Activated naive CD4-positive, alpha-beta T cell treated with anti-CD3 and anti-CD28 coated beads, Interleukin-2, amount 10 ng/mL, durations not matched to agents 7 days and 5 days (primary cell): ENCODE measurements at regions not wholly inside any gene's neighbourhood (a gene's known extent, or its start where the extent isn't known, plus 50 kb on each side); places are given as distances from the start of the nearest gene placed in this dataset.
A peak's percentile ranks its signal among the peaks of the same experiment; 100 is the strongest.

Source experiments
- CTCF ChIA-PET: fragments of 350-600 bp; sonication (Branson Sonifier 250); formaldehyde crosslinking; loops from one replicate; lab custom pipeline; 2021; ENCODE audit warnings: antibody characterized with exemption; lab: Charles Lee
- DNase-seq: peaks from one replicate; pipeline ENCODE4 v3.0.0-alpha.2; 2020
- H3K27ac Mint-ChIP-seq: one replicate; pipeline ENCODE4 v1.8.0; 2021; ENCODE audit warnings: mild to moderate bottlenecking, moderate library complexity, mixed read lengths
- H3K27me3 Mint-ChIP-seq: one replicate; pipeline ENCODE4 v1.8.0; 2021; ENCODE audit warnings: mild to moderate bottlenecking, mixed read lengths
- H3K36me3 Mint-ChIP-seq: one replicate; pipeline ENCODE4 v1.8.0; 2021; ENCODE audit warnings: mixed read lengths
- H3K4me1 Mint-ChIP-seq: one replicate; pipeline ENCODE4 v1.8.0; 2021; ENCODE audit warnings: mixed read lengths
- H3K4me3 Mint-ChIP-seq: one replicate; pipeline ENCODE4 v1.8.0; 2021; ENCODE audit warnings: mild to moderate bottlenecking, moderate library complexity, mixed read lengths
- H3K9me3 Mint-ChIP-seq: one replicate; pipeline ENCODE4 v1.8.0; 2021; ENCODE audit warnings: mixed read lengths

DNA sequence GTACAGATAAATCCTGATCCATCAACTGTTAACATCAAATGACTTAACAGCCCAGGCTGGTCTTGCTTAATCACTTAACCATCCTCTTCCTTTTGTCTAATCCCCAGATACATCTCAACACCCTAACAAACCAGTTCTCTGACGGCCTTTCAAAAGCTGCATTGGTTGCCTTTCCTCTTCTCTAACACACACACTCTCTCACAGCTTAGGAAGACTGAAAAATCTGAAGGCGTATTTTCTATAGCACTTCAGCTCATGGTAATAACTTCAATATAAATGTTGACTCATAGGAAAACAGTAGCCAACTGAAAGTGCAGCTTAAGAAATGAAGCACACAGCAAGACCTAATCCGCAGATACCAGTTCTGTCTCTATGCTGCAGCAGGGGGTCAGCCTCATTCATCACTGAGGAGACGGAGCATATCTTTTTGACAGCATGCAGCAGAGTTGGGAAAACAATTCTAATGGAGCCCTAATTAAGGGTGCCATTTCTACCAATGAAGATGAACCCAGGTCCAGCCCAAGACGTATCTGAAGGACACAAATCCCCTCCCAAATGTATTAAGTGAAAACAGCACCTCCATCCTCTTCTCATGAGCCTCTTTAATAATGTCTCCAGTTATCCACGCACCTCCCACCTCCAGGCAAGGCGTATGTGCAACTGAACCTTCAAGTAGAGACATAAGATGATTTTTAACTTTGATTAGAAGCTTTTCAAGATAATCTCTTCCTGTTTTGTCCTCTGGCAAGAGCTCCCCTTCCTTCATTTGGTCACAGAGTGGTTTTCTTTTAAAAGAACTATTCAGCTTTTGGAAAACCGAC, 211.7 kb upstream of the NFE2L3 start:
- peaks cover 18% of the 10 kb centered on the region for H3K4me1 Mint-ChIP-seq
- CTCF ChIA-PET, result interaction anchor here (1.4 to 1.7 kb wide), 2 partner anchors 43 to 46 kb away, joined by 3 to 4 read pairs; no protein-coding TSS in a partner anchor
- peak overlapping the region; percentile 16 for H3K4me3 Mint-ChIP-seq
- DNase-seq, result no peak
- H3K27ac Mint-ChIP-seq, result peak overlapping the region; percentile 78
- H3K36me3 Mint-ChIP-seq, result no peaks in the 10 kb centered on the region
- H3K9me3 Mint-ChIP-seq, result no peaks in the 10 kb centered on the region
- H3K27me3 Mint-ChIP-seq, result peaks cover 2% of the 10 kb centered on the region

DNA sequence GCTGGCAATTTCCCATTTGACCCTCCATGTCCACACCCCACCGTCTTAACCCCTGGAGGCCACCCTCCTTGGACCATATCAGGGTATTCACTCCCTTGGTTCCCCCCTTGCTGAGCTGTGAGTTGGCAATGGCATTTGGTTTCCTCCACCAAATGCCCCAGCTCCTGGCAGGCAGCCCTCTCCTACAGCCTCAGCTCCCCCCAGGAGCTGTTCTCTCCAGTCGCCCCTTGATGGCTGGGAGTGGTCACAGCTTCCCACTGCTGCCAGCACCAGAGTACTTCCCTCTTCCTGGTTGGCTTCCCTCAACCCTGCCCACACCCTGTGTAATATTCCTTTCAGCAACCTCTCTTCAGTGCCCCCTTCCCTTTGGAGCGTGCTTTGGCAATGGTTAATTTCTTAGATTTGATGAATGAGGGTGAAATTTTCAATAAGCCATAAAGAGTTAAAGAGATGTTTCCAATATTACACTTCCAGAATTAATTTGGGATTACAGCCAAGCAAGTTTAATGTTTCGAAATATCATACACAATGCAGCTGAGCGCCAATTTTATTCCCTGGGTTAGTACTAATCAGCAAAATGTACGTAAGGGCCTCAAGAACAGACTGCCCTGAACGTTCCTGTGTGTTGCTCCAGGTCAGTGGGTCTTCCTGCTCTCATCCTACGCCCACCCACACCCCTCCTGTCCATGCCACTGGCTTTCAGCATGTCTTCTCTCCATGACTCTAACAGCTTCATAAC, 207.1 kb upstream of the NFE2L3 start:
- Mint-ChIP-seq H3K27me3 (peaks cover 8% of the 10 kb centered on the region), H3K27ac (no peak overlapping the region), H3K4me1 (peaks cover 29% of the 10 kb centered on the region)

DNA sequence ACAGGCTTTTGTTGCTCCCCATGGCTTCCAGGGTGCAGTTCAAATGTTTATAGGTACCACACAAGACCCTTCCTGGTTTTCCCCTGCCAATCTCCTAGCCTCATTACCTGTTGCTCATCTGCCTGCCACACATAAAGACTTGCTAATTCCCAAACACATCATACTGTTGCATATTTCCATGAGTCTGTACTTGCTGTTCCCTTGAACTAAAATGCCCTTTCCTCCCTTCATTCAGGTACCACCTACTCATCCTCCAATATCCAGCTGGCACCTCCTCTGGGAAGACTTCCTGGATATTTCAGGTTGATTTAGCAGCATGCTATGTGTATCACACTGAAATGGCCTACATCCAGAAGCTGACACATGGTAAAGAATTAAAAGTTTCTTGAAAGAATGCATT, 206.4 kb upstream of the NFE2L3 start:
- Mint-ChIP-seq H3K4me1 (peaks cover 27% of the 10 kb centered on the region), H3K4me3 (no peak overlapping the region), H3K36me3 (peaks cover 5% of the 10 kb centered on the region), H3K9me3 (peaks cover 4% of the 10 kb centered on the region), H3K27ac (no peak overlapping the region), H3K27me3 (peaks cover 10% of the 10 kb centered on the region)
- CTCF ChIA-PET, result no interaction called here
- DNase-seq, result no peak

More for the DNA sequence above, 207.1 kb upstream of the NFE2L3 start:
- Mint-ChIP-seq H3K4me3 (no peak overlapping the region), H3K9me3 (peaks cover 4% of the 10 kb centered on the region), H3K36me3 (peaks cover 5% of the 10 kb centered on the region)
- DNase-seq, result no peak
- CTCF ChIA-PET, result no interaction called here

DNA sequence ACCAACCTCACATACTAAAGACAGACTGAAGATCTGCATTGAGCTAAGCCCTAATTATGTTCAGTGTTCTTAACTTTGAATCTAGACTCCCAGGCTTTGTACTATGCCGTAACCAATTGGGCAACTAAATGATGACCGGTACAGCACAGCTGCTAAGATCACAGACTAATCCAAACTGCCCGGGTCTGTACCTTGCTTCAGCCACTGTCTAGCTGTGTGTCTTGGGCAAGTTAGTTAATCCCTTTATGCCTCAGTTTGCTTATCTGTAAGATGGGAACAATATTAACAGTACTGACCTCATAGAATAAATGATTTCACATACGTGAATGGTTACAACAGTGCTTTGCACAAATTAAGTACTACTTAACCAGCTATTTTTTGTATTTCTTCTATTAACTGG, 205.8 kb upstream of the NFE2L3 start:
- Mint-ChIP-seq H3K27ac (no peak overlapping the region), H3K4me1 (peaks cover 24% of the 10 kb centered on the region), H3K4me3 (no peak overlapping the region), H3K9me3 (peaks cover 4% of the 10 kb centered on the region), H3K27me3 (peaks cover 14% of the 10 kb centered on the region), H3K36me3 (peaks cover 5% of the 10 kb centered on the region)
- DNase-seq, result no peak
- CTCF ChIA-PET, result no interaction called here

DNA sequence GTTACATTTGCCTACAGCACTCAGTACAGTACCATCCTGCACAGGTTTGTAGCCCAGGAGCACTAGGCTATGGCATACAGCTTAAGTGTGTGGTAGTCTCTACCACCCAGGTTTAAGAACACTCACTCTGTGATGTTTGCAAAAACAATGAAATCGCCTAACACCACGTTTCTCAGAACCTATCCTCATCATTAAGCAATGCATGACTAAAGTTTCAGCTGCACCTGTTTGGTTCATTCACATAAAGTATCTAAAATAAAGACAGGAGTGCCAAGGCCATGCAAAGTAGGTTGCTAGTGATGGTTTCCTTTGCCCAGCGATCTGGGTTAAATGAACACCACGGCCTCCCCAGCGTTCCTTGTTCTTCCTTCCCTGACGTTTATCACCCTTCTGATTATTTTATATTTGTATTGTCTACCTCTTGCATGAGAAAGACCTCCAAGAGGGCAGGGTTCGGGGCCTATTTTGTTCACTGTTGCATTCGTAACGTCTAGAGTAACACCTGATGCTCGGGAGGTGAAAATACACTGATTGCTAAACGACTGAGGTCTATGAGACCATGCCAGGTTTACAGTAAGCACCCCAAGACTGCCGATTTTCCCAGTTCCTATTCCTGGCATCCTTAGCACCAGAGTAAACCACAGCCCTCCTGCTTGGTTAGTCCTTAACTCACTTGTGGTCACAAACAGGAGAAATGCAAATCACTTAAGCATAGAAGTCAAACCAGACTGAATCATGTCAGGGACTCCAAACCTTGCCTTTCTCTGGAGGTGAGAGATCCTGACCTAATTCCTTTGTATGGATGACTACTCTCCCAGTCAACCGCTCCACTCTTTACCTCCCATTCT, 204.1 kb upstream of the NFE2L3 start:
- no peak overlapping the region for H3K4me3 Mint-ChIP-seq
- no peak overlapping the region for H3K27ac Mint-ChIP-seq

DNA sequence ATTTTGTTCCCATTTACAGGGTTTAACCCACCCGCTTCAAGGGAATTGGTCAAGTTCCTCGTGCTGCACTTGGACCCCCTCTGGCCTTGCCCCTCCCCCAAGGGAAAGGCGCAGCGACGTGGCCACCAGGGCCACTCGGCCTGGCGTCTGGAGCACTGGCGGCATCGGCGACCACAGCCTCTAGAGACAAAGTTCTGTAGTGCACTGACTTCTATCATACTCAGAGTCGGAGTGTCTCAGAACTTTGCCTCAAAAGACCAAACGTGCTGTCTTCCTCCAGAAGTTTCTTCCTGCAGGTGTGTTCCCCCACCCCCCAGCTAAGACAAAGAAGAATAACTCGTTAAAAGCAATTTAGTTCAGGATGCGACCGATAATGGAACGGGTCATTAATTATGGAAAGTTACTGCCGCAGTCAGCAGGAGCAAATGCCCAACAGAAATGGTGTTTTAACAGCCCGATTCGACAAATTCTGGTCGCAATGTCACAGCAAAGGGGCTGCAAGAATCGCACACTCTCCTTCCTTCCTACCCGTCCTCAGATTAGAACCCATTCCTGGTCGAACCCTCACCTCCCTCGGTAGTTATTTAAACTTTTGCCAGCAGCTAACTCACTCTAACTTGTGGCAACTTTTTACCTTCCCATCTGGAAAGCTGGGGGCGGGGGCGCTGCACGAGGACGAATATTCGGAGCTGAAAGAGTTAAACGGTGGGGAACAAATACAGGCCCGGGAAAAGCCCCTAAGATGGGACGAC, 202.1 kb upstream of the NFE2L3 start:
- peak overlapping the region; percentile 82 for H3K4me3 Mint-ChIP-seq
- H3K36me3 Mint-ChIP-seq, result peaks cover 5% of the 10 kb centered on the region
- CTCF ChIA-PET, result interaction anchor here (1.0 kb wide), 1 partner anchor 10 kb away, joined by 3 read pairs; no protein-coding TSS in a partner anchor
- peaks cover 22% of the 10 kb centered on the region for H3K4me1 Mint-ChIP-seq
- peaks cover 40% of the 10 kb centered on the region for H3K27me3 Mint-ChIP-seq
- H3K27ac Mint-ChIP-seq, result no peak overlapping the region
- DNase-seq, result peak; percentile 28
- peaks cover 4% of the 10 kb centered on the region for H3K9me3 Mint-ChIP-seq

More for the DNA sequence above, 204.1 kb upstream of the NFE2L3 start:
- no peak for DNase-seq
- Mint-ChIP-seq H3K4me1 (peaks cover 22% of the 10 kb centered on the region), H3K36me3 (peaks cover 5% of the 10 kb centered on the region), H3K9me3 (peaks cover 4% of the 10 kb centered on the region), H3K27me3 (peaks cover 29% of the 10 kb centered on the region)
- CTCF ChIA-PET, result no interaction called here

DNA sequence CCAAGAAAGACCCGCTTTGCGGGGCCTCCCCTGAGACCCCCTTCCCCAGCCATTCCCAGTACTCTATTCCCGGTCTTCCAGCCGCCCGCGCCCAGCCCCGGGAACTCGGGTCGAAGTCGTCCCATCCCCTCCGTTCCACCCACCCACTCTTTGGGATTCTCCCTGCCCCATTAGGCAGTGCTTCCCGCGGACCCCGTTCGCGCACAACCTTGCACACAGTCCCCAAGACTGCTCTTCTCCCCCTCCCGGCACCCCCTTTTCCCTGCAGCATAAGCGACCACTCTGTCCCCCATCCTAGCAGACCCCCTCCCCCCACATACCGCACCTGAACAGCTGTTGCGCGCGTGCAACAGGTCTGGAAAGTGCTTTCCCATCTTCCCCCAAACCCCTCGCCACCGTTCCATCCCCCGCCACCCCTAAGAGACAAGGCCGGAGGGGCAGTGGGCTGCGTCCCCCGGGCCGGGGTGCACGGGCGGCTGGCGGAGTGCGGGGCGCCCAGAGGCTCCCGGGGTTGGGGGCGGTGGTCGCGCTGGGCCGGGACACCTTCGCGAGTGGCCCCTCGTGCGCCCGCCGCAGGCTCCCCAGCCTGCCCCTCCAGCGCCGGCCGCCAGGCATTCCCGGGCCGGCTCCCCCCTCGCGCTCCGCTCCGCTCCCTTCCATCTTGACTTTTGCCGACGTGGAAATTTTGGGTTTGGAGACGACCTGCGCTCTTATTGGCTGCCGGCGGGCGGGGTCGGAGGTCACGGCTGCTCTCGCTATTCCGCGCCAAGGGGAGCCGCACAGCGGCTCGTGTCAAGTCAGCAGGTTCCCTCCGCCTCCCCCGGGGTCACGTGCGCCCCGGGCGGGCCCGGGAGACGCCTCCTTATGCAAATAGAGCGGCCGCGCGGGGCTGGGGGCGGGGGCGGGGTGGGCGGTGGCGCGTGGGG, 201.2 kb upstream of the NFE2L3 start:
- peaks cover 5% of the 10 kb centered on the region for H3K36me3 Mint-ChIP-seq
- H3K27me3 Mint-ChIP-seq, result peaks cover 43% of the 10 kb centered on the region
- peak overlapping the region; percentile 87 for H3K4me3 Mint-ChIP-seq
- peaks cover 22% of the 10 kb centered on the region for H3K4me1 Mint-ChIP-seq
- CTCF ChIA-PET, result no interaction called here
- DNase-seq, result peak; percentile 95
- H3K27ac Mint-ChIP-seq, result peak overlapping the region; percentile 70
- peaks cover 4% of the 10 kb centered on the region for H3K9me3 Mint-ChIP-seq

DNA sequence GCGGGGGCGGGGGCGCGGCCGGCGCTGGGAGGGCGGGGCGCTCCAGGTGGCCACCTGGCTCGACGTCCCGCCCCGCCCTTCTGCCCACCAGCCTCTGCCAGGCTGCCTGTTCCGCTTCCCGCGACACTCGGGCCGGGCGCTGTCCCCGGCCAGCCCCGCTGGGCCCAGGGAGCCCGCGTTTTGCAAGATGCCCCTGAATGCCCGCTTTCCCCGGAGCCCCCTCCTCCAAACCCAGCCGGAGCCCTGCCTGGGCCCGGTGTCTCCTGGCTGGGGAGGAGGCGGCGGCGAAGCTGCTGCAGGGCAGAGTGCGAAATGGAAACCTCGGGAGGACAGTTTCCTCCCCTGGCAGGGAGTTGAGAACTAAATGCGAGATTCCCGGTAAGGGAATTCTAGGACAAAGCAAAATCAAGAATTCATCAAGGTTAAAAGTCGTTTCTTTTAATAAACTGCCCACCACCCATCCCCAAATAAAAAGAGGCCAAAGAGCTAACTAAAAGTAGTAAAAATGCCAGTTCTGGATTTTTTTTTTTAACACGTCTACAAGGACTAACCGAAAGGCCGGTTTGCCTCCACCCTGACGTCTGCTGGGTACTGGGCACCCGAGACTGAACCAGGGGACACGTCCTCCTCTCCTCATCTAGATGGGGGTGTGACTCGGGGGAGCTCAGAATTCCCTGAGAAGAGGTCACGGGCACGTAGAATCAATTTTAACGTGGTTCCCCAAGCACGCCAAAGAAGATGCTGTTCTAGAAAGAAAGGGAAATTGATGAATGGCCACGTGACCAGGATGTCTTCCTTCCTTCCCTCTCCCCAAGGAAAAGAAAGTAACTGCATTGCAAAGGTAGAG, 200.4 kb upstream of the NFE2L3 start:
- peaks cover 22% of the 10 kb centered on the region for H3K4me1 Mint-ChIP-seq
- H3K4me3 Mint-ChIP-seq, result peak overlapping the region; percentile 45
- H3K9me3 Mint-ChIP-seq, result peaks cover 3% of the 10 kb centered on the region
- H3K27ac Mint-ChIP-seq, result no peak overlapping the region
- H3K36me3 Mint-ChIP-seq, result peaks cover 5% of the 10 kb centered on the region
- DNase-seq, result no peak
- CTCF ChIA-PET, result no interaction called here
- H3K27me3 Mint-ChIP-seq, result peaks cover 44% of the 10 kb centered on the region

DNA sequence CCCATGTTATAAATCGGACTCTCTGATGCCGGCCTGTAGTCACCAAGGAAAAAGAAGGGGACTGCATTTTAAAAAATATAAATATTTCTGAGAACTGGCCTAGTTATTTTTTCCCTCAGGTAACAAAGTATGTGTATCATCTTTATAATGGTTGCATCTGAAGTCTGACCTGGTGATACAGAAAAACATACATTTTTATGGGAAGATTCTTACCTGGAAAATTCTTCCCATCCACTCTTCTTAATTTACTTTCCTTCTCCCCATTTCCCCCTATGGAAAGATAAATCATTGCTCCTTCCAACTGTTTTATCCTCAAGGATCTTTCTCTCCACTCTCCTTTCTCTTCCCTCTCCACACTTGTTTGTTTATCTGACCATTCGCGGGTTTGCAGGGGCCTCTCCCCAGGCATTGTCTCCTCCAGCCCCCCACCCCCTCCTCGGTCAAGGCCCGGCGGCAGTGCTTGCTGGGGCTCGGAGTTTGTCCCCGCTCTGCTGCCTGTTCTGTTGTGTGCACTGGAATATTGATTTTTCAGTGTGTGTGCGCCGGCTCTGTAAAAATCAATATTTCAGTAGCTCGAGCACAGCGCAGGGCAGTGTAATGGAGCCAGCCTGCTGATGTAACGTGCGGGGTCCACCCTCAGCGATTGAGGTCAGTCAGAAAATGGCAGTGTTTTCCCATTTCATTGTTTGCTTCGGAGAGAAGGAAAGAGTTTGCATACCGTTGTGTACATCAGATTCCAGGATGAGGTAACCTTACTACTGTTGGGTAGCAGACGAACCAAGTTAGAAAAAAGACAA, 199.5 kb upstream of the NFE2L3 start:
- peaks cover 22% of the 10 kb centered on the region for H3K4me1 Mint-ChIP-seq
- no peaks in the 10 kb centered on the region for H3K9me3 Mint-ChIP-seq
- CTCF ChIA-PET, result no interaction called here
- no peak for DNase-seq
- H3K27me3 Mint-ChIP-seq, result peaks cover 47% of the 10 kb centered on the region
- H3K27ac Mint-ChIP-seq, result no peak overlapping the region
- peak overlapping the region; percentile 45 for H3K4me3 Mint-ChIP-seq
- peaks cover 5% of the 10 kb centered on the region for H3K36me3 Mint-ChIP-seq

DNA sequence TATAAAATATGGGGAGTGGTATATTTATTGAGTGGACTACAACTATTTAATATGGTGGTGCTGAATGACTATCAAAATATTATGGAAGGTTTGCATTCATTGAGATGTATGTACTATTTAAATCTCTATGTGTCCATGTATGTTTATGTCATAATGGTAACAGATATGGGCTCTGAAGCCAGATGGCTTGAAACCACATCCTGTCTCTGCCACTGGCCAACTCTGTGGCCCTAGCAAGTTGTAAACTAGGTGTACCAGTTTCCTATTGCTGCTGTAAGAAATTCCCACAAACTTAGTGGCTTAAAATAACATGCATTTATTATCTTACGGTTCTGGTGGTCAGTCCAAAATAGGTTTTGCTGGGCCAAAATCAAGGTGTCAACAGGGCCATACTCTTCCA, 198.1 kb upstream of the NFE2L3 start:
- no peaks in the 10 kb centered on the region for H3K9me3 Mint-ChIP-seq
- CTCF ChIA-PET, result no interaction called here
- no peak for DNase-seq
- peaks cover 4% of the 10 kb centered on the region for H3K36me3 Mint-ChIP-seq
- H3K4me3 Mint-ChIP-seq, result no peak overlapping the region
- H3K4me1 Mint-ChIP-seq, result peaks cover 20% of the 10 kb centered on the region
- H3K27me3 Mint-ChIP-seq, result peaks cover 49% of the 10 kb centered on the region
- H3K27ac Mint-ChIP-seq, result no peak overlapping the region

DNA sequence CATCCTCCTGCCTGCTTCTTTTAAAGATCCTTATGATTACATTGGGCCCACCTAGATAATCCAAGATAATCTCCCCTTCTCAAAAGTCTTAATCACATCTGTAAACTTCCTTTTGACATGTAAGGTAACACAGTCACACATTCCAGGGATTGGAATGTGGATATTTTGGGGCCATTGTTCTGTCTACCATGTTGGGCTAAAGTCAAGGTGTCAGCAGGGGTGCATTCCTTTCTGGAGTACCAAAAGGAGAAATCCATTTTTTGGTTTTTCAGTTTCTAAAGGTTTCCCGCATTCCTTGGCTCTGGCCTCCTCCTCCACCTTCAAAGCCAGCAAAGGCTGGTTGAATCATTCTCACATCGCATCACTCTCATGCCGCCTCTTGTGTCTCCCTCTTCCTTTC, 197.6 kb upstream of the NFE2L3 start:
- H3K36me3 Mint-ChIP-seq, result no peaks in the 10 kb centered on the region
- peaks cover 51% of the 10 kb centered on the region for H3K27me3 Mint-ChIP-seq
- CTCF ChIA-PET, result no interaction called here
- no peak overlapping the region for H3K4me3 Mint-ChIP-seq
- no peak overlapping the region for H3K27ac Mint-ChIP-seq
- no peaks in the 10 kb centered on the region for H3K9me3 Mint-ChIP-seq
- H3K4me1 Mint-ChIP-seq, result peaks cover 15% of the 10 kb centered on the region
- DNase-seq, result no peak
